Ascending aorta (tissue), 2 donors: ENCODE measurements at regions not wholly inside any gene's neighbourhood (a gene's known extent, or its start where the extent isn't known, plus 50 kb on each side); places are given as distances from the start of the nearest gene placed in this dataset.
"Not testable (repeated sequence)": the region's sequence is repeated elsewhere in the genome, so short reads cannot be mapped to it uniquely, and the experiment has no call there.

Source experiments
- DNase-seq, 2 donors: peaks; one replicate each; pipeline ENCODE4 v3.0.0-alpha.2; 2019; ENCODE audit warnings: low spot score in 2 of 2
- H3K27ac ChIP-seq, 2 donors: fragments of 200-600 bp; sonication (generic); one replicate each; pipeline ENCODE4 v1.5.1; 2016 to 2017; ENCODE audit warnings: mild to moderate bottlenecking in 1 of 2
- H3K27me3 ChIP-seq: fragments of 200-600 bp; sonication (generic); one replicate; pipeline ENCODE4 v1.5.1; 2017
- H3K36me3 ChIP-seq, 2 donors: fragments of 200-600 bp; sonication (generic); one replicate each; pipeline ENCODE4 v1.5.1; 2016
- H3K4me1 ChIP-seq, 2 donors: fragments of 200-600 bp; sonication (generic); one replicate each; pipeline ENCODE4 v1.5.1; 2016 to 2017; ENCODE audit warnings: mild to moderate bottlenecking in 1 of 2
- H3K4me3 ChIP-seq, 2 donors: fragments of 200-600 bp; sonication (generic); one replicate each; pipeline ENCODE4 v1.5.1; 2016 to 2017; ENCODE audit warnings: mild to moderate bottlenecking in 1 of 2
- H3K9me3 ChIP-seq, 2 donors: fragments of 200-600 bp; sonication (generic); one replicate each; pipeline ENCODE4 v1.5.1; 2016
- intact Hi-C: fragments of 100-400 bp; cut with DNase I; formaldehyde crosslinking; loops from one replicate; pipeline ENCODE4 v1.15.1; 2023
- TF ChIP-seq, protein P1 (sequence below), 3 experiments: fragments of 200-600 bp in 2 of 3; fragments of 450-650 bp in 1 of 3; sonication (generic) in 2 of 3; IDR thresholded peaks; one replicate each; pipeline ENCODE4 v1.5.1; 2016 to 2019; ENCODE audit warnings: antibody characterized with exemption in 3 of 3, mild to moderate bottlenecking in 1 of 3, moderate library complexity in 1 of 3

DNA sequence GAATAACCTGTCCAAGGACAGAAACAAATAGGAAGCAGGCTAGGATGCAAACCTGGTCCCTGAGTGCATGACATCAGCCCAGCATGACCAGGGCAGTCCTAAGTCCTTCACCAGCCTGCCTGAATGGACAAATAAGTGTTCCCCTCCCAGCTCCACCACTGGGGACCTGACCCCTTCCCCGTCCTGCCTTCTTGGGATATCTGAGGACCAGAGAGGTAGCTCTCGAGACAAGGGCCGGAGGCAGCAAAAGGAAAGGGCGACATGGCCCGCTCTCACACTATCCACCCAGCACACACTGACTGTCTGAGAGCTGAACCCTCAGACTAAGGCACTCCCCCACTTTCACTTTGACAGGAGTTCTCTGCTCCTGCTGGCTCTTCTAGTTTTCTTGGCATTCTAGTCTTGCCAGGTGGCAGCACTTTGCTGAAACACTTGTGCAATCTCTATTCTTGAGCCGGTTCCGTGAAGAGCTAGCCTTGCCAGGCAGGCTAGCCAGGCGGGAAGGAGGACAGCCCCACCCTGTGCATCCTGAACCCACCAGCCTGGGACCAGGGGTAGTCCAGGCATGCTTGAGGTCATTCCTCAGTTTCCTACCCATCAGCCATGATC lies 251.1 kb upstream of the RAB4A start:
- TF ChIP-seq, protein P1, sequence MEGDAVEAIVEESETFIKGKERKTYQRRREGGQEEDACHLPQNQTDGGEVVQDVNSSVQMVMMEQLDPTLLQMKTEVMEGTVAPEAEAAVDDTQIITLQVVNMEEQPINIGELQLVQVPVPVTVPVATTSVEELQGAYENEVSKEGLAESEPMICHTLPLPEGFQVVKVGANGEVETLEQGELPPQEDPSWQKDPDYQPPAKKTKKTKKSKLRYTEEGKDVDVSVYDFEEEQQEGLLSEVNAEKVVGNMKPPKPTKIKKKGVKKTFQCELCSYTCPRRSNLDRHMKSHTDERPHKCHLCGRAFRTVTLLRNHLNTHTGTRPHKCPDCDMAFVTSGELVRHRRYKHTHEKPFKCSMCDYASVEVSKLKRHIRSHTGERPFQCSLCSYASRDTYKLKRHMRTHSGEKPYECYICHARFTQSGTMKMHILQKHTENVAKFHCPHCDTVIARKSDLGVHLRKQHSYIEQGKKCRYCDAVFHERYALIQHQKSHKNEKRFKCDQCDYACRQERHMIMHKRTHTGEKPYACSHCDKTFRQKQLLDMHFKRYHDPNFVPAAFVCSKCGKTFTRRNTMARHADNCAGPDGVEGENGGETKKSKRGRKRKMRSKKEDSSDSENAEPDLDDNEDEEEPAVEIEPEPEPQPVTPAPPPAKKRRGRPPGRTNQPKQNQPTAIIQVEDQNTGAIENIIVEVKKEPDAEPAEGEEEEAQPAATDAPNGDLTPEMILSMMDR (IDR thresholded peaks at IDR 0.05), result no peak
- H3K4me1 ChIP-seq, result no peaks in the 10 kb centered on the region

DNA sequence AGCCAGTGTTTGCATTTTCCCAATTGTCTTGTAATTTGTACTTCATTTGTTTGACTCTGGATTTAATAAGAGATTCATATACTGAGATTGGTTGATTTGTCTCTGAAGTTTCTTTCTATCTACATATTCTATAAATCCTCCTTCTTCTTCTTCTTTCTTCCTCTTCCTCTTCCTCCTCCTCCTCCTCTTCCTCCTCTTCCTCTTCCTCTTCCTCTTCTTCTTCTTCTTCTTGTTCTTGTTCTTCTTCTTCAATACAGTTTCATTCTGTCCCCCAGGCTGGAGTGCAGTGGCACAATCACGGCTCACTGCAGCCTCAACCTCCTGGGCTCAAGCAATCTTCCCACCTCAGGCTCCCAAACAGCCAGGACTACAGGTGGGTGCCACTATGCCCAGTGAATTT lies 249.9 kb upstream of the RAB4A start:
- H3K27me3 ChIP-seq, intact Hi-C loops, H3K4me3 ChIP-seq, H3K27ac ChIP-seq, H3K4me1 ChIP-seq, DNase-seq, H3K9me3 ChIP-seq, H3K36me3 ChIP-seq: not testable (repeated sequence)

More for the DNA sequence above, 251.1 kb upstream of the RAB4A start:
- DNase-seq, result no peak
- no peak overlapping the region for H3K27ac ChIP-seq
- no peaks in the 10 kb centered on the region for H3K36me3 ChIP-seq
- H3K27me3 ChIP-seq, result no peaks in the 10 kb centered on the region
- no peak overlapping the region for H3K4me3 ChIP-seq
- H3K9me3 ChIP-seq, result no peaks in the 10 kb centered on the region
- intact Hi-C loops, result no loop called here

DNA sequence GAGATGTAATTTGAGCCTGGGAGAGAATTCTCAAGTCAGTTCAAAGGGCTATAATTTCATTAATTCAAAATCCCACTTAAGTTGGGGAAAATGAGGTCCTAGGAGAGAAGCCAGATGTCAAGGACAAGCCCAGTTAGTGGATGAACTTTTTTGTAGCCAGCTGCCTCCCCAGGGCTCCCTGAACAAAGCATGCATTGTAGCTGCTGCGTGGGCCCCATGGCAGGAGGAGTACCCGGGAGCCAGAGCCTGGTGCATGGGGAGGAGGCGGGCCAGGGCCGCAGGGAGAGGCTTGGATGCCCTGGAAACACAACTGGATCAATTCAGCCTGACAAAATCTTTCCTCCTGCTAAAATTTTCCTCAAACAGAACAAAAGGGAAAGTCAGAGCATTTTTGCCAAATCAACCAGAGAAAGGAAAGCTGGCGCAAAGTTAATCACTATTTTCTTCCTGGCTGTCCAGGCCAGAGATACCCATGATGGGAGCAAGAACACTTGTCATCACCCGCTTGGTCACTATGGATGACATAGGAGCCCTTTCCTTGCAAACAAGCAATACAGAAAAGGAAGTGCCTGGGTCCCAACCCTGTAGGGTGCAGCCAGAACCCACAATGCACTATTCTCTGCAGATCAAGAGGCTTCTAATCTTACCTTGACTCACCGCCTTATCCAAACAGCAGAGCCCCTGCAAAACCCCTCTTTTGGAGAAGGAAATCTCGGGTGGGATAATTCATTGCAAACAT lies 248.1 kb upstream of the RAB4A start:
- Histone ChIP-seq H3K27me3 (no peaks in the 10 kb centered on the region), H3K4me3 (no peak overlapping the region), H3K36me3 (no peaks in the 10 kb centered on the region), H3K9me3 (no peaks in the 10 kb centered on the region), H3K4me1 (no peaks in the 10 kb centered on the region), H3K27ac (no peak overlapping the region)
- intact Hi-C loops, result no loop called here
- TF ChIP-seq, protein P1 (IDR thresholded peaks at IDR 0.05), result no peak
- no peak for DNase-seq

DNA sequence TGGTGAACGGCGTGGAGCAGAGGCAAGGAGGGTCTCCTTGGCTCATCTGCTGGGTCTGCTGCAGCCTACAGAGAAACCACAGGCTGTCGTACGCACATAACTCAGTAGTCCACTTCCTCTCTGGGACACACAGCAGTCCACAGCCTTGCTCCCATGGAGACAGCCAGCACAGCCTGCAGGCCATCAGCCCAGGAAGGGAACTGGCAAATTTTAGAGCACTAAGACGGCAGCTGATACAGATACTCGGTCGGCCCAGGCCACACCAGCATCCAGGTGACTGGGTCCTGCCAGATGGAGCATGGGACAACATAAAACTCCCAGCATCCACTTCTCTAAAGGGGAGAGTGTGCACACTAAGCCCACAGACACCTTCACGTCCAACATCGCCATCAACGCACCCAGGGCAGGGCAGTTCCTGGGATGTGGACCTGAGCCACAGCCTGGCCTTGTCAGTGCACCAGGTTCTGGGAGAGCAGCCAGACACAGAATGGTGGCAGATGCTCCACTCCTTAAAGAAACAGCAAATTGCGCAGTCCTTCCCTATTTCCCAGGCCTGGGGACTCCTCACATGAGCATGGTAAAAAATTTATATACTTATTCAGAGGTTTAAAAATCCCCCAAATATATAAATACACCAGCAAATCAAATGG lies 247.1 kb upstream of the RAB4A start:
- Histone ChIP-seq H3K4me3 (no peak overlapping the region), H3K4me1 (no peaks in the 10 kb centered on the region), H3K36me3 (no peaks in the 10 kb centered on the region), H3K27me3 (no peaks in the 10 kb centered on the region), H3K27ac (no peak overlapping the region), H3K9me3 (no peaks in the 10 kb centered on the region)
- TF ChIP-seq, protein P1 (IDR thresholded peaks at IDR 0.05), result no peak
- intact Hi-C loops, result no loop called here
- DNase-seq, result no peak

DNA sequence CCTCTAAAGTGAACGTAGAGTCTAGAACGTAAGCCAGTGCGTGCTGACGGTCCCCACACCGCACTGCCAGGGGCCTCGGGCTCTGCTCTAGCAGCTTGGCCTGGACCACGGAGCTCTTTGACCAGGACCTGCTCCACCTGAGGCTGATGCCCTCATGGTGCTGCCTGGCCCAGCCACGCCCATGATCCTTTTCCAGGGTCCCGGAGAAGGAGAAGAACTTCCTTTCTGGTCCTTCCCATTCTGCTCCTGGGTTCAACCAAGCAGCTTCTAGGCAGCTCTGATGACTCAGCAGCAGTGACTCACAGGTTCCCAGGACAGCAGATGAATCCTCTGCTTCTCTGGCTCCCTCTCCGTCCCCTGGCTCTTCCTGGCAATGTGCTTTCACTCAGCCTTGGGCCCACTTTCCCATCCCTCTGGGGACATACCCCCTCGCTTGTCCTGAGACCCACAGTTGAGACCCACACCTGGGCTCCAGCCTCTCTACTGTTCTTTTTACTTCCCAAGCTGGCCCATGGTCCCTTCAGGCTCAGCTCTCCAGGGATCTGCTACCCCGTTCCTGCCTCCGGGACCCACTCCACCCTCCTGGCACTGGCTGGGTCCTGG lies 246.3 kb upstream of the RAB4A start:
- no peaks in the 10 kb centered on the region for H3K27me3 ChIP-seq
- H3K27ac ChIP-seq, result no peak overlapping the region
- H3K36me3 ChIP-seq, result no peaks in the 10 kb centered on the region
- no peaks in the 10 kb centered on the region for H3K4me1 ChIP-seq
- H3K9me3 ChIP-seq, result no peaks in the 10 kb centered on the region
- H3K4me3 ChIP-seq, result no peak overlapping the region
- DNase-seq, result peak; percentile 40 to 85
- TF ChIP-seq, protein P1 (IDR thresholded peaks at IDR 0.05), result no peak
- intact Hi-C loops, result no loop called here

DNA sequence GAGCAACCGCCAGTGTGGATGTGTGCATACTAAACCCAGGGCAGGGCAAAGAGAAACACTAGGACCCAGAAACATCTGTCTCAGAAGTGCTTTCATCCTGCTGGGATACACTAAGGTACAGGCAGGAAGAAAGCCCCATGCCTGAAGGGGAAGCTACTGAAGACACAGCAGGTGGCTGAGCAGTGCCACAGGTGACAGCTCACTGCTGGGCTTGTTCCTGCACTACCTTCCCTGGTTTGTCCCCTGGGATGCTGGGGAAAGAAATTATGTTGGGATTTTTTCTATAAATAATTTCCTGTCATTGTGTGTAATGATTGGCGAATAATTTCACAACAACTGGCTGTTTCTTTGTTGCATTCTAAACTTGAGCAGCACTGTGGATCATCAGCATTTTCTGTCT lies 245.3 kb upstream of the RAB4A start:
- H3K4me1 ChIP-seq, result no peaks in the 10 kb centered on the region
- no peaks in the 10 kb centered on the region for H3K36me3 ChIP-seq
- DNase-seq, result no peak
- TF ChIP-seq, protein P1 (IDR thresholded peaks at IDR 0.05), result no peak
- H3K4me3 ChIP-seq, result no peak overlapping the region
- H3K27ac ChIP-seq, result no peak overlapping the region
- H3K9me3 ChIP-seq, result no peaks in the 10 kb centered on the region
- intact Hi-C loops, result no loop called here
- H3K27me3 ChIP-seq, result no peaks in the 10 kb centered on the region
